B cell (primary cell): ENCODE measurements at regions not wholly inside any gene's neighbourhood (a gene's known extent, or its start where the extent isn't known, plus 50 kb on each side); places are given as distances from the start of the nearest gene placed in this dataset.

Experiments used
- ATAC-seq: fragments of 200-7000 bp; cut with Tn5 transposase; one replicate; pipeline ENCODE4 v1.10.0; 2021; ENCODE audit warnings: low read depth, mild to moderate bottlenecking, moderate number of reproducible peaks, moderate library complexity
- CTCF ChIA-PET: fragments of 350-600 bp; sonication (Branson Sonifier 250); formaldehyde crosslinking; loops from one replicate; lab custom pipeline; 2021; ENCODE audit warnings: antibody characterized with exemption, inconsistent platforms; lab: Charles Lee
- POLR2A ChIA-PET: fragments of 350-600 bp; sonication (Branson Sonifier 250); formaldehyde crosslinking; loops from one replicate; lab custom pipeline; 2021; ENCODE audit warnings: antibody characterized with exemption; lab: Charles Lee
- DNase-seq: peaks from one replicate; pipeline ENCODE4 v3.0.0; 2013
- H2AFZ ChIP-seq: 2 replicates; pipeline ENCODE4 v1.6.1; 2012; ENCODE audit warnings: mild to moderate bottlenecking, low read depth, low read length; ENCODE audit not compliant: insufficient read depth, poor library complexity, severe bottlenecking
- H3K27ac ChIP-seq, 2 donors: 1 replicate in 1 of 2; 2 replicates in 1 of 2; pipeline ENCODE4 v1.5.1; 2012 to 2013; ENCODE audit warnings: low read length in 2 of 2, mild to moderate bottlenecking in 2 of 2, moderate library complexity in 1 of 2
- H3K27me3 ChIP-seq, 4 experiments: fragments of 200-600 bp in 1 of 4; sonication (generic) in 1 of 4; replicated peaks in 1 of 4; 1 replicate in 2 of 4; 2 replicates in 2 of 4; pipeline versions ENCODE4 v1.6.1 to v1.7.0; 2013 to 2016; ENCODE audit warnings: low read length in 3 of 4, mild to moderate bottlenecking in 2 of 4, mixed read lengths in 1 of 4, moderate library complexity in 1 of 4; ENCODE audit not compliant: insufficient read depth in 4 of 4, control insufficient read depth in 3 of 4; ENCODE audit errors: control extremely low read depth in 1 of 4
- H3K36me3 ChIP-seq, 2 experiments: replicated peaks in 1 of 2; 1 replicate in 1 of 2; 2 replicates in 1 of 2; pipeline versions ENCODE4 v1.6.1 to v1.7.1; 2013; ENCODE audit warnings: low read length in 1 of 2; ENCODE audit not compliant: insufficient read depth in 2 of 2, control insufficient read depth in 1 of 2; ENCODE audit errors: control extremely low read depth in 1 of 2, extremely low read depth in 1 of 2
- H3K4me1 ChIP-seq, 2 donors: fragments of 200-600 bp in 1 of 2; sonication (generic) in 1 of 2; 1 replicate in 1 of 2; 2 replicates in 1 of 2; pipeline versions ENCODE4 v1.5.1 to v1.6.1; 2013 to 2017; ENCODE audit warnings: low read length in 2 of 2; ENCODE audit not compliant: control insufficient read depth in 2 of 2, insufficient read depth in 2 of 2
- H3K4me2 ChIP-seq: replicated peaks from 2 replicates; pipeline ENCODE3; 2012; ENCODE audit warnings: mild to moderate bottlenecking, low read depth, low read length; ENCODE audit not compliant: poor library complexity, severe bottlenecking
- H3K4me3 ChIP-seq, 5 experiments: fragments of 200-600 bp in 1 of 5; sonication (generic) in 1 of 5; 1 replicate in 3 of 5; 2 replicates in 2 of 5; pipeline versions ENCODE4 v1.5.1 to v1.7.0; 2011 to 2016; ENCODE audit warnings: low read length in 4 of 5, mild to moderate bottlenecking in 4 of 5, low read depth in 2 of 5, control low read depth in 1 of 5, moderate library complexity in 1 of 5; ENCODE audit not compliant: insufficient read depth in 1 of 5; ENCODE audit errors: control extremely low read depth in 1 of 5, extremely low read depth in 1 of 5
- H3K79me2 ChIP-seq: fragments of 200-600 bp; sonication (generic); one replicate; pipeline ENCODE4 v1.6.0; 2016; ENCODE audit warnings: low read length; ENCODE audit not compliant: control insufficient read depth, insufficient read depth
- H3K9ac ChIP-seq: fragments of 200-600 bp; sonication (generic); 2 replicates; pipeline ENCODE4 v1.6.1; 2017; ENCODE audit warnings: mild to moderate bottlenecking, low read length, moderate library complexity
- H3K9me3 ChIP-seq, 3 donors: one replicate each; pipeline versions ENCODE4 v1.6.1 to v1.7.1; 2013; ENCODE audit warnings: low read length in 2 of 3; ENCODE audit not compliant: control insufficient read depth in 2 of 3, insufficient read depth in 1 of 3; ENCODE audit errors: control extremely low read depth in 1 of 3
- H4K20me1 ChIP-seq: 2 replicates; pipeline ENCODE4 v1.6.0; 2012; ENCODE audit warnings: mild to moderate bottlenecking, low read length; ENCODE audit not compliant: insufficient read depth, control insufficient read depth, poor library complexity, severe bottlenecking
- H3K27ac Mint-ChIP-seq: one replicate; pipeline ENCODE4 v1.8.0; 2021; ENCODE audit warnings: mixed read lengths
- H3K27me3 Mint-ChIP-seq: one replicate; pipeline ENCODE4 v1.8.0; 2021; ENCODE audit warnings: mixed read lengths
- H3K4me1 Mint-ChIP-seq: one replicate; pipeline ENCODE4 v1.8.0; 2021; ENCODE audit warnings: mixed read lengths
- H3K4me3 Mint-ChIP-seq: one replicate; pipeline ENCODE4 v1.8.0; 2021; ENCODE audit warnings: mixed read lengths
- H3K9me3 Mint-ChIP-seq: one replicate; pipeline ENCODE4 v1.8.0; 2022; ENCODE audit warnings: mixed read lengths; ENCODE audit not compliant: insufficient read depth
- EZH2 ChIP-seq: IDR thresholded peaks from 2 replicates; pipeline ENCODE4 v1.6.1; 2012; ENCODE audit warnings: borderline replicate concordance, low read depth, mild to moderate bottlenecking, moderate library complexity, low read length; ENCODE audit not compliant: insufficient read depth, poor library complexity, severe bottlenecking
- WGBS: methylation state at CpG from one replicate; pipeline ENCODE4 v1.1.5; 2013; ENCODE audit warnings: missing lambda C conversion rate; ENCODE audit not compliant: insufficient coverage; 5-methylcytosine and 5-hydroxymethylcytosine counted together
- intact Hi-C: fragments of 100-400 bp; cut with micrococcal nuclease; formaldehyde crosslinking; loops from one replicate; pipeline ENCODE4 v1.10.0; 2022
- TF ChIP-seq, protein P1 (sequence below): fragments of 200-600 bp; IDR thresholded peaks from one replicate; pipeline ENCODE4 v1.8.0; 2022; ENCODE audit warnings: antibody characterized with exemption, mild to moderate bottlenecking

DNA sequence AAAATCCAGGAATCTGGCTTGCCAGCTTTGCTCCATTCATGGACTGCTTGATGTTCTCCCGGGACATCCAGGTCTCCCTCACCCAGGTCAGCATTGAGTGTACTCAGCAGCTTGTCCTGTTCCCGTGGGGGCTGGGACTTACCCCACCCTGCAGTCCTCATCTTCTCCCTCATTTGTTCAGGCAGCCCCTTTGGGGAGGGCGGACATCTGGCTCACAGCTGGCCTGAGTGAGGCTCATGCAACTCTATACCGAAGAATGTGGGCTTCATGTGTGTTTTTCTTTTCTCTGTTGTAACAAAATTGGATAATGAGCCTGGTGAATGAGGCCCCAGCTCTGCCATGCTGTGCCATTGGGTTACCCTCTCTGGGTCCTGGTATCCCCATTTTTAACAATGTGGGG is 227.7 kb upstream of the TENM4 start:
- H3K9me3 Mint-ChIP-seq = peaks cover 3% of the 10 kb centered on the region
- H3K27ac ChIP-seq = no peak overlapping the region
- no peaks in the 10 kb centered on the region for H3K4me1 ChIP-seq
- no peaks in the 10 kb centered on the region for H3K27me3 Mint-ChIP-seq
- no peaks in the 10 kb centered on the region for H3K36me3 ChIP-seq
- no peaks in the 10 kb centered on the region for H3K79me2 ChIP-seq
- no peaks in the 10 kb centered on the region for H3K27me3 ChIP-seq
- no peak overlapping the region for H3K4me2 ChIP-seq
- intact Hi-C loops = no loop called here
- TF ChIP-seq, protein P1, sequence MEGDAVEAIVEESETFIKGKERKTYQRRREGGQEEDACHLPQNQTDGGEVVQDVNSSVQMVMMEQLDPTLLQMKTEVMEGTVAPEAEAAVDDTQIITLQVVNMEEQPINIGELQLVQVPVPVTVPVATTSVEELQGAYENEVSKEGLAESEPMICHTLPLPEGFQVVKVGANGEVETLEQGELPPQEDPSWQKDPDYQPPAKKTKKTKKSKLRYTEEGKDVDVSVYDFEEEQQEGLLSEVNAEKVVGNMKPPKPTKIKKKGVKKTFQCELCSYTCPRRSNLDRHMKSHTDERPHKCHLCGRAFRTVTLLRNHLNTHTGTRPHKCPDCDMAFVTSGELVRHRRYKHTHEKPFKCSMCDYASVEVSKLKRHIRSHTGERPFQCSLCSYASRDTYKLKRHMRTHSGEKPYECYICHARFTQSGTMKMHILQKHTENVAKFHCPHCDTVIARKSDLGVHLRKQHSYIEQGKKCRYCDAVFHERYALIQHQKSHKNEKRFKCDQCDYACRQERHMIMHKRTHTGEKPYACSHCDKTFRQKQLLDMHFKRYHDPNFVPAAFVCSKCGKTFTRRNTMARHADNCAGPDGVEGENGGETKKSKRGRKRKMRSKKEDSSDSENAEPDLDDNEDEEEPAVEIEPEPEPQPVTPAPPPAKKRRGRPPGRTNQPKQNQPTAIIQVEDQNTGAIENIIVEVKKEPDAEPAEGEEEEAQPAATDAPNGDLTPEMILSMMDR = no peak
- TF ChIP-seq EZH2 = no peak
- no peak overlapping the region for H3K4me3 ChIP-seq
- WGBS = 63% methylated on average over 2 of the region's 4 CpGs
- no peak for DNase-seq
- H3K4me1 Mint-ChIP-seq = no peaks in the 10 kb centered on the region
- ChIA-PET POLR2A (no interaction called here), CTCF (no interaction called here)
- no peak overlapping the region for H3K9ac ChIP-seq
- H2AFZ ChIP-seq = no peak overlapping the region
- no peaks in the 10 kb centered on the region for H3K9me3 ChIP-seq
- ATAC-seq = no peak
- no peak overlapping the region for H3K27ac Mint-ChIP-seq
- H3K4me3 Mint-ChIP-seq = no peak overlapping the region
- H4K20me1 ChIP-seq = no peaks in the 10 kb centered on the region

DNA sequence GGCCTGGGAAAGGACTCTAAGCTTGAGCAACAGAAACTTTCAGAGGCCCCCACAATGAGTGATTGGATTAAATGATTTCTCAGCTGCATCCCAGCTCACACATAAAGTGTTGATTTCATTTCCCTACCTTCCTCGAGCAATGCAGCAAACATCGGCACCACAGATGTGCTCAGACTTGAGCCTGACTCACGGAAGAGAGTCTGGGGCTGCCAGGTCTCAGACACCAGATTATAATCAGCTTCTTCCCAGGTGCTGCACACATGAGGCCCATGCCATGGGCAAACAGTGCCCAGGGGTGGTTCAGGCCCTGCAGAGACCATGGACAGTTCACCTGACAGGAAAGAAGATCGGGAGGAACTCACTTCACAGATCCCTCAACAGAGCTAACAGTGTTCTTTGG is 226.6 kb upstream of the TENM4 start:
- Histone ChIP-seq H3K9ac (no peak overlapping the region), H3K27me3 (no peaks in the 10 kb centered on the region), H4K20me1 (no peaks in the 10 kb centered on the region), H3K9me3 (no peaks in the 10 kb centered on the region), H3K79me2 (no peaks in the 10 kb centered on the region), H3K4me1 (no peaks in the 10 kb centered on the region), H3K4me2 (no peak overlapping the region), H2AFZ (no peak overlapping the region), H3K27ac (no peak overlapping the region), H3K4me3 (no peak overlapping the region), H3K36me3 (no peaks in the 10 kb centered on the region)
- H3K4me3 Mint-ChIP-seq = no peak overlapping the region
- intact Hi-C loops = no loop called here
- no peaks in the 10 kb centered on the region for H3K27me3 Mint-ChIP-seq
- peaks cover 2% of the 10 kb centered on the region for H3K9me3 Mint-ChIP-seq
- ATAC-seq (no peak), DNase-seq (no peak)
- no peak for TF ChIP-seq EZH2
- TF ChIP-seq, protein P1 = no peak
- H3K4me1 Mint-ChIP-seq = no peaks in the 10 kb centered on the region
- ChIA-PET POLR2A (no interaction called here), CTCF (no interaction called here)
- H3K27ac Mint-ChIP-seq = no peak overlapping the region
- 91% methylated on average over 3 of the region's 4 CpGs for WGBS
